GM18498 (cell line): ENCODE measurements at regions not wholly inside any gene's neighbourhood (a gene's known extent, or its start where the extent isn't known, plus 50 kb on each side); places are given as distances from the start of the nearest gene placed in this dataset.
"Not testable (repeated sequence)": the region's sequence is repeated elsewhere in the genome, so short reads cannot be mapped to it uniquely, and the experiment has no call there.

ENCODE experiments used
- ATAC-seq: cut with Tn5 transposase; IDR thresholded peaks from one replicate; pipeline ENCODE4 v1.9.1; 2021; ENCODE audit warnings: mild to moderate bottlenecking, moderate library complexity; ENCODE audit not compliant: unreplicated experiment

DNA sequence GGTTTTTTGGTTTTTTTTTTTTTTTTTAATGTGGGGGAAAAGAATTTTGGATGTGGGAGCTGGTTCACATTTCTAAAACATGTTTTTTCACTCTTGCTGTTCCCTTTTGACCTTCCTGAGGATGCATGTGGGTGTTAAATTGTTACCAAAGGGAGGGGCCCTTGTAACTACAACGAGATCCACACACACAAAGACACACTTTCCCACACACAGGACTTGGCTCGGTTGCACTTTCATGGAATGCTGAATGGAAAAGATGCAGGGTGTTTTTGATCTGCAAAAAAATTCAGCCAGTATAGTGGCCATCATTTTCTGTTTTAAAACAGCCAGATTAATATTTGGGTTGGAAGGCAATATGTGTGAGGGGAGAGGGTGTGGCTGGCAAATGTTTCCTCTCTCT, 576.9 kb downstream of the EBF1 start:
- ATAC-seq, result no peak

DNA sequence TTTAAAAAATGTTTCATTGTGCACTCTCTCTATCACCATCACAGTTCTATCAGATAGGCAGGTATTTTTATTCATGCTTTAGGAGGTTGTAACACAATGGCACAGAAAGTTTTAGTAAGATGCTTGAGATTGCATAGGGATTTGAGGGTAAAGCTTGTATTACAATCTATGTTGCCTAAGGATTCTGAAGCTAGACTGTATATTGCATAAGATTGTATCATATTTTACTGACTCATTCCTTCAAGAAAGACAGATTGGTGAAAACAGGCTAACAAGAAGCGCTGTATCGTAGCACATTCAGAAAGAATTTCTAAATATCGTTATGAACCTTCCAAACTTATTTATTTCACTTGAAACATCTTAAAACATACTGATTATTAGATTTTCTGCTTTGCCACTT, 577.7 kb downstream of the EBF1 start:
- ATAC-seq, result no peak

GRCh38 chr5:158519433-158520021, 580.2 kb downstream of the EBF1 start:
- ATAC-seq, result no peak

- no peak for ATAC-seq
These were observed 583.2 kb downstream of the EBF1 start for GRCh38 chr5:158516521-158516920.

GRCh38 chr5:158514986-158515359, 584.7 kb downstream of the EBF1 start:
- ATAC-seq, result no peak

- no peak for ATAC-seq
These were observed 585.3 kb downstream of the EBF1 start for GRCh38 chr5:158514319-158514985.

DNA sequence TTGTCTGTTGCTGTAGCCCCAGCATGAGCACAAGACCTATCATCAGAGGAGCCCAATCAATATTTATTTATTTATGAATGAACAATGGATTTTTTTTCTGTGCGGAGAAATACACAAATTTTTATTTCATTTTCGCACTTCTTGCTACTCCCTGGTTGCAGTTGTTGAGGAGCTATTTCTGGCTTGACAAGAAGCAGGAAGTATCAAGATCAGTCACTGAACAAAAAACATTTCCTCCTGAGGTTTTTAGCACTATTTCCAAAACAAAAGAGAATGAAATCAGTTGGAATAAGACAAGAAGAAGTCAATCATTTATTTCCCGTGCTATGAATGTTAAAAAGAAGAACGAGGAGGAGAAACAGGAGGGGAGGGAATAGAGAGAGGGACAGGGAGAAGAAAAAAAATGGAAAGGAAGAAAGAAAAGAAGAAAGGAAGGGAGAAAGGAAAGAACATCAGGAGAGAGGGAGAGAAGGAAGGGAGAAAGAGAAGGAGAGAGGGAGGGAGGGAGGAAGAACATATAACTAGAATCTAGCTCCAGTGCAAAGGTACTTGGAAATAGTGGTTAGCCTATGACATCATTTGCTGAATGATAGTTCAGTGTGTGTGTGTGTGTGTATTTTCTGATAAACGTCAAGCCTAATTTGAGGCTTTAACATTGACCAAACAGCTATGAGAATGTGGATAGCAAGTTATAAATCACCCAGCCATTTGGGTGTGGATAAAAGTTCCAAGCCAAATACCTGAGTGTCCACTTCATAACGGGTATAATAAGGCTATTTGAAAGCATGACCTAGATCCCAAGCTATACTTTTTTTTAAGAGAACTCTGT, 586.0 kb downstream of the EBF1 start:
- ATAC-seq, result no peak

GRCh38 chr5:158511454-158511853, 588.3 kb downstream of the EBF1 start:
- peak; percentile 76 for ATAC-seq

DNA sequence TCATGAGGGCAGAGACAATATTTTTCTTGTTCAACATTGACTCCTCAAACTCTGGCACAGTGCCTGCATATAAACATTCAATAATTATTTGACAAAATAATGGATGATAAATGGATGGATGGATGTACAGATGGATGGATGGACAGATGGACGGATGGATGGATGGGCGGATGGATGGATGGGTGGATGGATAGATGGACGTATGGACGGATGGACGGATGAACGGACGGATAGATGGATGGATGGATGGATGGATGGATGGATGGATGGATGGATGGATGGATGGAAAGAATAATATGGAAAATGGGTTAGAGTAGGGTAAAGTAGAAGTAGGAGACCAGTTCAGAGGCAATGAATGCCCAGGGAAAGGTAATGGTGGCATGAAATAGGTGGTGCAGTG, 589.2 kb downstream of the EBF1 start:
- no peak for ATAC-seq

DNA sequence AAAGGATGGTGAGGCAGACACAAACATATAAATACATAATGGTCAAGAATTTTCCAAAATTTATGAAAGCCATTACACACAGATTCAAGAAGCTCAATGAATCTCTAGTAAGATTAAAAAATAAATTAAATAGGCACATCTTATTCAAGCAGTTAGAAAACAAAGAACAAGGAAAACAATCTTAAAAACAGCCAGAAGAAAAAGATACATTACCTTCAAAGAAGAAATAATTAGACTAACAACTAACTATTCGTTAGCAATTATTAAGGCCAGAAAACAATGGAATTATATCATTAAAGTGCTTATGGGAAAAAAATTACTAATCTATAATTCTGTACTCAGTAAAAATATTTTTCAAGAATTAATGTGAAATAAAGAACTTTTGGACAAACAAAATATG, 593.1 kb downstream of the EBF1 start:
- ATAC-seq, result no peak

- no peak for ATAC-seq
These were observed 597.0 kb downstream of the EBF1 start for GRCh38 chr5:158502686-158503085.

DNA sequence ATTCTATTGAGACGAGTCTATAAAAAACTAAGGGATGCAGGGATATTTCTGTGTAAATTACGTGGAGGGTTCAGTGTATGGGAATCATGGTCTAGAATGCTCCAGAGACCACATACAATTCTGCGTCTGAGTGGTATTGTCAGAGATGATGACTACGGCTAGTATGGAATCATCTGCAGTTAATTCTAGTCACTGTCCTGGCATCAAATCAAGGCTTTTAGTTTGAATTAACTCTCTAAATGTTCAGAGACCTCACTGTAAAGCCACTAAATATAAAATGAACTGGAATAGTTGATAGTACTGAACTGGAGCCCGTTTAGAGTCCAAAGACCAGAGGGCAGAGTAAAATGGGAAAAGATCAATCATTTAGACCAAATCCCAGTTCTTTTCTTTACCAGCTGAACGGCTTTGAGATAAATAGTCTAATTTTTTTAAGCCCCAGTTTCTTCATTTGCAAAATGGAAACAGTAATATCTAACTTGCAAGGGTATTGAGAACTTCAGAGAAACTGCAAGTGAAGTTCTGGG, 599.8 kb downstream of the EBF1 start:
- no peak for ATAC-seq

GRCh38 chr5:158499075-158499891, 600.4 kb downstream of the EBF1 start:
- no peak for ATAC-seq

DNA sequence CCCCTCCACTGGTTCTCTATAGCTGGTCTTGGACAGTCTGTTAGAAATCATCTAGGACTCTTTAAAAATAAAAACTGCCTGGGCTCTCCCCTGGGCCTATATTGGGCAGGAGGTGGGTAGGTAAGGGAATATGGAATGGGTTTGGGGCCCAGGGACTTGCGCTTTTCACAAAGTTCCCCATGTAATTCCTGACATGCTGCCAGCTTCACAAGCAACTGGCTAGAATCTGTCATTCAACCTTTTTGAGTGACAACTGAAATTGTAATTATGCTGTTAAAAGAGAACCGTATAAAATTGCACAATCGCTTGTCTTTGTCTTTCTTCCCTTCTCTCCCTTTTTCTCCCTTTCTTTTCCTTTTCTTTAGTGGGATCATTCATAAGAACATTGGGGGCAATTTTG, 603.1 kb downstream of the EBF1 start:
- ATAC-seq, result no peak

- ATAC-seq, result no peak
These were observed 605.2 kb downstream of the EBF1 start for GRCh38 chr5:158494541-158494940.

DNA sequence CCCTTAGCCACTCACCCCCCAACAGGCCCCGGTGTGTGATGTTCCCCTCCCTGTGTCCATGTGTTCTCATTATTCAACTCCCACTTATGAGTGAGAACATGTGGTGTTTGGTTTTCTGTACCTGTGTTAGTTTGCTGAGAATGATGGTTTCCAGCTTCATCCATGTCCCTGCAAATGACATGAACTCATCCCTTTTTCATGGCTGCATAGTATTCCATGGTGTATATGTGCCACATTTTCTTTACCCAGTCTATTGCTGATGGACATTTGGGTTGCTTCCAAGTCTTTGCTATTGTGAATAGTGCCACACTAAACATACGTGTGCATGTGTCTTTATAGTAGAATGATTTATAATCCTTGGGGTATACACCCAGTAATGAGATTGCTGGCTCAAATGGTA, 605.7 kb downstream of the EBF1 start:
- not testable (repeated sequence) for ATAC-seq

DNA sequence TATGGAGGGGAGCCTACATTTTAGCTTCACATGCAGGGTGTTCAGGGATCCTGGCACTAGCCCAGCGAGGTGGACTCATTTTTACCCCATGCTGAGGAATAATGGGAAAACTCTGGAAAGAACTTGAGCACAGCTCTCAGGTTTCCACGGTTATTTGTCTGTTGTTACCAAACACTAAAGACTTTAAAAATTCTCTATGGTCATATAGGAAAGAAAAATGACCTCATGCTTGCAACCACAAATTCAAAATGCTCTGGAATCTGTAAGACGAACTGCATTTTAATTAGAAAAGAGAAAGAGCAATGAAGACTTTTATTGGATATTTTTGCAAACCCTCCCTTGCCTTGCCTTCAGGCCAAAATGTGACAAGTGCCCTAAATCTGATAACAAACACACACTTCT, 606.9 kb downstream of the EBF1 start:
- no peak for ATAC-seq

- ATAC-seq, result no peak
These were observed 607.6 kb downstream of the EBF1 start for GRCh38 chr5:158492136-158492535.

DNA sequence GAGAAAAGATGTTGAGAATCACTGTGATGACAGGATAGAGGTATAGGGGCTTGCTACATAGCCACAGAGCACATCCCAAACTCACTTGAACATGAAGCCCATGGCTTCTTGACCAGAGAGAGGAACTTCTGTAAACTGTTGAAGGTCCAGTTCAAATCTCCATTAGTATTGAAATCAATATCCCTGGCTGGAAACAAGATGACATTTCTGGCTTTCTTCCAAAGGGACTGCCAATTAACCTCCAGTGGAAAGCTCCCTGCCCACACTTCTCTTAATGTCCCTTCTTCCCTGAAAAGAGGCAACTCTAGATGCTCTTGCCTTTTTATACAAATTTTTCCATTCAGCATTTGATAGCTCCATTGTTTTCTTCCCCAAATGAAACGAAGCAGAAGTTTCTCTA, 612.1 kb downstream of the EBF1 start:
- no peak for ATAC-seq

GRCh38 chr5:158487156-158487555, 612.6 kb downstream of the EBF1 start:
- no peak for ATAC-seq

DNA sequence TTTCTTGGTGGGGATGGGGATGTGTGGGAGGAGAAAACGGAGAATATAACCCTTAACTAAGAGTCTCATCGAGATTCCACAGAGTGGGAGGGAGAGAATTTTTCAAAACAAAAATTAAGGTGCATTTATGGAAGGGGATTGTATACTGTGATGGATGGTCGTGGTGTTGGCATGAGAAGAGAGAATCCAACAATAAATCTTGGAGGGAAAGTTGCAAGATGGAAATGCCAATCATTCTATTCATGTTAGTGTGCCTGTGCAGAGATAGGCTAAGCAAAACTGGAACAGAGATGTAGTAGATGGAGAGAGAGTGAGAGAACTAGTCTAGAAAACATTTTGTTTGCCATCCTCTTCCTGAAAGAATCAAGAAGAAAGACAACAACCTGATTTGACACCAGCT, 613.1 kb downstream of the EBF1 start:
- ATAC-seq, result no peak
